ENCODE measurements at regions not wholly inside any gene's neighbourhood (a gene's known extent, or its start where the extent isn't known, plus 50 kb on each side); places are given as distances from the start of the nearest gene placed in this dataset.

- DNase-seq: no peak
Measured at GRCh38 chr4:123853651-123854050, 457.1 kb downstream of the SPRY1 start.

GRCh38 chr4:123856689-123857545, 460.3 kb downstream of the SPRY1 start:
- no peak for DNase-seq

- DNase-seq: no peak
Measured at GRCh38 chr4:123858465-123858864, 461.9 kb downstream of the SPRY1 start.

GRCh38 chr4:123862812-123863211, 466.2 kb downstream of the SPRY1 start:
- no peak for DNase-seq

- DNase-seq: no peak
Measured at GRCh38 chr4:123866796-123867195, 470.2 kb downstream of the SPRY1 start.

- no peak for DNase-seq
Measured at GRCh38 chr4:123867910-123868587, 471.5 kb downstream of the SPRY1 start.

GRCh38 chr4:123869286-123870215, 473.0 kb downstream of the SPRY1 start:
- DNase-seq: no peak

DNA sequence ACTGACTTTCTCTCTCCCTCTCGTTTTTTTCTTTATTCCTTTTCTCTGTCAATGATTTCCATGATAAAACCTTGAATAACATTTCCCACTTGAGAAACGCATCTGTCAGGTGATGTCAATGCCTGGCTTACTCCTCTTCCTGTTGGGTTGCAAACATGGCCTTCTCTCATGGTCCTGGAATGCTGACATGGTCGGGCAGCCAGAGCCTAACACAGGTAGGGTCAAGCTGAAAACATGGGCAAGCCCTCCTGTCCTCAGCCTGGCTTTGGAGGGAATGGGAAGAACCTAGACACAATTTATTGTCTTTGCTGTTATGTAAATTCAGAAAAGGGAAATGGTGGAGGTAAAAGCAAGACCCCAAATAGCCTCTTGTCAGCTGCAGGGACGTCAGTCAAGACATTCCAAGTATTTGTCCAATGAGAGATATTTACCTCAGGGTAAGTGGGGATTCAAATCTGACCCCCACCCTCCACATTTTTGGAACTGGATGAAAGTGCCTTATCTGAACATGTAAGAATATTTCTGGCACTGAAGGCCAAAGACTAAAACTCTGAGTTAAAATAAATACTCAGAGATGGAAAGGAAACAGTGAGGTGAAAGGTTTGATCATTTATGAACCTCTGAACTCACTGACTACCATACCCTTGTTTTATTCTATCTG, 473.8 kb downstream of the SPRY1 start:
- DNase-seq: no peak

DNA sequence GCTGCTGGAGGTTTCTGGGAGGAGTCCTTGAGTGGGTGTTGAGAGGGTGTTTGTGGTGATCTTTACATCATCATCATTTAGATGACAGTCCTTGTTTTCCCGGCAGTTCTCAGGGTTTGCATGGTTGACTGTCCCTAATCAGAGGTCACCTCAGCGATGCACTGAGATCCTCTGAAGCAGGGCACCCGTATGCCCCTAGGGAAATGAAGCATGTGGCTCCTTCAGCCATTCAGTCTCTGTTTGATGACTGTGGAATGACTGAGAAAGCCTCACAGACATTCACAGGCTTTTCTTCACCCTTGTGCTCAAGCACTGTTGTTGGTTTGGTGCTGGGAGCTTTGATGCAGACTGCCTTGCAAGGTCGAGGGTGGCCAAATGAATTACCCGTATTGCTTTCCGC, 474.7 kb downstream of the SPRY1 start:
- no peak for DNase-seq

DNA sequence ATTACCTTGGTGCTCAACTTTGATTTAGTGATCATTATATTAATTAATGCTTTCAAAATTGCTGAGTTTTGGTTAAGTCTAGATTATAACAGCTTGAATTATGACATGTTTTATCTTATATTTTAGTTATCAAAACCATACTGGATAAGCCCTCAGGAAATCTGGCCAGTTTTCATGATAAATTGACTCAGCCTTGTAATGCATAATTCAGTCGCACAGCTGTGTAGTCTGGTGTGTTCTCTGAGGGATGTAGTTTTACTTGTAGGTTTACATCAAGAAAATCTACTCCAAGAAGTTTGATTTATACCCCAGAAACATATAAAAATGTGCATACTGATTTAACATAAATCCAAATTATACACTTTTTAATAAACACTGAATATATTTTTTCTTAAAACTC, 477.5 kb downstream of the SPRY1 start:
- DNase-seq: no peak

GRCh38 chr4:123876143-123876542, 479.5 kb downstream of the SPRY1 start:
- DNase-seq: no peak

- DNase-seq: no peak
Measured at GRCh38 chr4:123876671-123877101, 480.1 kb downstream of the SPRY1 start.

DNA sequence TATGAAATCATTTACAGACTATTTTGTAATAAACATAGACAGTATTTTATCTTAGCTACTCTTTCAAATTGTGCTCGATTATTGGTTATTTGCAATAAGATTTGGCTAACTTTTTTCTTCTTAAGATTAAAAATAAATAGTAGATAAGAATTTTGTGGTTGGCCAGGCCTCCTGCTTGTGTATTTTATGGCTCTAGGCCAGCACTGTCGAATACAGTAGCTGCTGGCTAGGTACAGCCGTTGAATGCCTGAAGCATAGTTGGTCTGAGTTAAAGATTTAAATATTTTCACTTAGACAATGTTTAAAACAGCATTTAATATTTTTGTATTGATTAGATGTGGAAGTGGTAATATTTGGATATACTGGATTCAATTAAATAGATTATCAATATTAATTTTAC, 481.0 kb downstream of the SPRY1 start:
- DNase-seq: no peak

- no peak for DNase-seq
Measured at GRCh38 chr4:123878976-123879375, 482.4 kb downstream of the SPRY1 start.

- DNase-seq: no peak
Measured at GRCh38 chr4:123880631-123881030, 484.0 kb downstream of the SPRY1 start.

- DNase-seq: no peak
Measured at GRCh38 chr4:123884922-123885321, 488.3 kb downstream of the SPRY1 start.

DNA sequence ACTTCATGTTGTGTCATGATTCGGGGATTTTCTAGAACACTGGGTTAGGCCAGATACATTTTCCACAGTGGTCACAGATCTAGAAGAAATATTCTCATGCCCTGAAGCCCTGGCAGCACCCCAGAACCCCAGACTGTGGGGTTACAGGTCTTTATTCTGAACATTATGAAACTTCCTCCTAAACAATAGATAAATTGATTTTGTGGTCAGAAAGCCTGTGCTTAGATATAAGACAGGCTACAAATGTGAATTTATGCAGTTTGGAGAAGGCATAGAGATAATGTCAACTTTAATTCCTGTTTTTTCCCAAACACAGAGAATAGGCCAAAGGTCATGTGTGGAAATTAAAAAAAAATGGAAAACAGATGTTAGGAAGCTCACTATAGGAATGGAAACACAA, 492.9 kb downstream of the SPRY1 start:
- DNase-seq: no peak

DNA sequence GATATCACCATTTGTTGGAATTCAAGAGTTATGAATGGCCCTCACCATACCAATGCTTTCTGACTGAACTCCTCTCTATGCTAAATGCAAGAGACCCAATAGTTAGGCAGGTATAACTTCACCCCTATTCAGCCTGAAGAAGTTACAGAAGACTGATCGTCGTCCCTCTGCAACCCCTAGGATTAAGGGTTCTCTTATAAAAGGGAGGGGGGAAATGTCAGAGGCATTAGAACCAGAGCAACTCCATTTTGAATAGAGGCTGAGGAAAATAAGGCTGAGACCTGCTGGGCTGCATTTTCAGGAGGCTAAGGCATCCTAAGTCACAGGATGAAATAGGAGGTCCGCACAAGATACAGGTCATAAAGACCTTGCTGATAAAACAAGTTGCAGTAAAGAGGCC, 494.3 kb downstream of the SPRY1 start:
- DNase-seq: no peak

DNA sequence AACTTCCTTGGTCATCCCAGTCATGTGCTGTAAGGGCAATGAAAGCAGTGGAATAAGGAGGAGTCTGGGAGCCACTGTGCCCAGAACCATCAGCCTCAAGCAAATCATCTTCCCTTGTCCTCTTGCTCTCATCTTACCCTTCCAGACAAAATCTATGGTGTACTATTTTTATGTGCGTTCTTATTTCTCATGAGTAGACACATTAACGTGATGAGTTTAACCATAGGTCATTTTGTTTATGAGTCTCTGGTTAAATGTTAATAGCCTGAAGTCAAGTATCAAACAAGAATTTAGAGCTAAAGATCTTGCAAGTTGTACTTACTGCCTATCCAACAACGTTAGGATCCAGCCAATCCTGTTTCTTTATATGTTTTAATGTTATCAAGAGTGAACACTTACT, 495.3 kb downstream of the SPRY1 start:
- DNase-seq: no peak

DNA sequence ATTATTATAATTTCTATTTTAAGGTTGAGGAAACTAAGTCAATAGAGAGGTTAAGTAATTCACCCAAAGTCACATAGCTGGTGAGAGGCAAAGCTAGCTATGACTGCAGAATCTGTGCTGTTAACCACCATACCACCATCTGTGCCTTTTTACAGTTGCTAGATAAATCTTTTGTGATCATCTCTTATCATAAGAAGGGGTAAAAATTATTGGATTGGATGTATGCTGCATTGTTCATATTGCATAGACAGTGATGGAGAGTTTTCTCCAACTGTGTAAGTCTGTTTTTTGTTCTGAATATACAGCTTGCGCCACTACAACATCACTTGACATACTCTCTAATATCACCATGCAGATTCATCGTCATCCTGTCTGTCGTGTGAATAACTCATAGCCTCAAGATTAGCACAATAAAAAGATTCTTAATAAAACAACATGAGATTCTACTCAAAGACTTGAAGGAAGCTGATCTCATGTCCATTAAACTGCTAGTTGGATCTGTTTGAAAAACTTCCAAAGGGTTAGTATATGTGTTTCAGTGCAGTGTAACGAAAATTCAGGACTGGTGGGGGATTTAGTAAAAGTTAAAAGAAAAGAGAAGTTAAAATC, 495.9 kb downstream of the SPRY1 start:
- no peak for DNase-seq

- no peak for DNase-seq
Measured at GRCh38 chr4:123893011-123893981, 496.7 kb downstream of the SPRY1 start.
